HG03575 (cell line): ENCODE measurements at regions not wholly inside any gene's neighbourhood (a gene's known extent, or its start where the extent isn't known, plus 50 kb on each side); places are given as distances from the start of the nearest gene placed in this dataset.

ENCODE experiments used
- ATAC-seq: cut with Tn5 transposase; IDR thresholded peaks from one replicate; pipeline ENCODE4 v1.9.1; 2021; ENCODE audit not compliant: unreplicated experiment, insufficient number of reproducible peaks, low FRiP score; ENCODE audit errors: extremely low read depth

DNA sequence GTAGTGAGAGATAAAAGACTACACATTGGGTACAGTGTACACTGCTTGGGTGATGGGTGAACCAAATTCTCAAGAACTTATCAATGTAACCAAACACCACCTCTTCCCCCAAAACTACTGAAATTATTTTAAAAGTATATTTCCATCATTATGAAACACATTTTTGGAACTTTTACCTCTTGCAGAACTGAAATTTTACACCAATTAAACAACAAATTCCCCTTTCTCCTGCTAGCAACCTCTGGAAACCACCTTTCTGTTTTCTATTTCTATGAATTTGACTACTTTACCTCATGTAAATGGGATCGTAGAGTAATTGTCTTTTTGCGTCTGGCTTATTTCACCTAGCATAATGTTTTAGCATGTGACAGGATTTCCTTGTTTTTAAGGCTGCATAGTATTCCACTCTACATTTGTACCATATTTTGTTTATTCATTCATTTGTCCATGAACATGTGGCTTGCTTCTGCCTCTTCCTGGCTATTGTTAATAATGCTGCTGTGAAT is 149.9 kb upstream of the PHACTR1 start:
- no peak for ATAC-seq

DNA sequence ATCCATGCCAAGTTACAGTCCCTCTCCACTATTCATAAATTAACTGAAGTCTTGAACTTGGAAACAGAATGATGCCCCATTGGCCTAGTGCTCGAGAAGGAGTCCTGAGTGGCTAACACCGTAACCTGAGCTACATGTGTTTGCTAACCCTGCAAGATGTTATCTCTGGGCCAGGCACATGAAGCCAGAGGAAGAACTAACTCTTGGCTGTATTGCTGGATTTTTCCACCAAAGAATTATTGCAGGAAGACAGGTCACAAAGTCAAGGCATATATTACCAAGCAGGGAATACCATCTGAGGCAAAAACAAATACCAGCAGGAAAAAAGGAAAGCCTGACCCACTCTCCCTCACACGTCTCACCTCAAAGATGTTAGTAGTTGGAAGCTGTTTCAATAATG is 148.9 kb upstream of the PHACTR1 start:
- no peak for ATAC-seq

DNA sequence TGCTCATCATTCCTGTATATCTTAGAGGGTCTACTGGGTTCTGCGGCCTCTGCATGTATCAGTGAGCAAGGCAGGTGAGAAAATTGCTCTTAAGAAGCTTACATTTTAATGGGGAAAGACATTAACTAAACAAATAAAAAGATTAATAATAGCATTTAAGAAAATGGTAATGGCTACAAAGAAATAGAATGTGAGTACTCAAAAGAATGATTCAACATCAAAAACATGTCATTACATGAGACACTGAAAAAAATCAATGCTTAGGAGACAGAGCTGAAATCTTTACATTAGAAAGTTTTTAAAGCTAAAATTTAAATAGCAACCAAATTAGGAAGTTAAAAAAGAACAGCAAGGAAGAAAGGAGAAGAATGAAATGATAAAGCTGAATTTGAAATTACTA is 146.9 kb upstream of the PHACTR1 start:
- no peak for ATAC-seq

DNA sequence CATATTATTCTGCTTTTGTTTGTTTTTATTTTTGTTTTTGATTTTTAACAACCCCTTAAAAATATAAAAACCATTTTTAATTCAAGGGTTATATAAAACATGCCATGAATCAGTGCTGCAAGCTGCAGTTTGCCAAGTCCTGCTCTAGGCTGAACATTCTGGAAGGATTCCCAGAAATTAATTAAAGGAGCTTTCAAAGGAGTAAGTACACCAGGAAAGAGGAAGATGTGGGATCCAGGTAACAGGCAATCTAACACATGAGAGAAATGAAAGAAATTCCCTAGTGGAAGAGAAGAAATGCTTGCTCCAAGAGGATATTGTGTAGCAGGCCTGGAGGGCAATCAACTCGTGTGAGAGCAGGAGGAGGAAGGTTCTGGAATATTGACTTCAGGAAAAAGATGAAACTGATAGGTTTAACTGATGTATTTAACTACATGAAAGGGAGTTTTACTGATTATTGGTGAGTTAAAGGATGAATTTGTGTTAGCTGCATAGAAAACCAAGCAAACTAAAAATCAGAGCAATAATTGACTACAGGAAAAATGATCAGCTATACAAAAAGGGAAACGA is 146.0 kb upstream of the PHACTR1 start:
- ATAC-seq, result no peak

DNA sequence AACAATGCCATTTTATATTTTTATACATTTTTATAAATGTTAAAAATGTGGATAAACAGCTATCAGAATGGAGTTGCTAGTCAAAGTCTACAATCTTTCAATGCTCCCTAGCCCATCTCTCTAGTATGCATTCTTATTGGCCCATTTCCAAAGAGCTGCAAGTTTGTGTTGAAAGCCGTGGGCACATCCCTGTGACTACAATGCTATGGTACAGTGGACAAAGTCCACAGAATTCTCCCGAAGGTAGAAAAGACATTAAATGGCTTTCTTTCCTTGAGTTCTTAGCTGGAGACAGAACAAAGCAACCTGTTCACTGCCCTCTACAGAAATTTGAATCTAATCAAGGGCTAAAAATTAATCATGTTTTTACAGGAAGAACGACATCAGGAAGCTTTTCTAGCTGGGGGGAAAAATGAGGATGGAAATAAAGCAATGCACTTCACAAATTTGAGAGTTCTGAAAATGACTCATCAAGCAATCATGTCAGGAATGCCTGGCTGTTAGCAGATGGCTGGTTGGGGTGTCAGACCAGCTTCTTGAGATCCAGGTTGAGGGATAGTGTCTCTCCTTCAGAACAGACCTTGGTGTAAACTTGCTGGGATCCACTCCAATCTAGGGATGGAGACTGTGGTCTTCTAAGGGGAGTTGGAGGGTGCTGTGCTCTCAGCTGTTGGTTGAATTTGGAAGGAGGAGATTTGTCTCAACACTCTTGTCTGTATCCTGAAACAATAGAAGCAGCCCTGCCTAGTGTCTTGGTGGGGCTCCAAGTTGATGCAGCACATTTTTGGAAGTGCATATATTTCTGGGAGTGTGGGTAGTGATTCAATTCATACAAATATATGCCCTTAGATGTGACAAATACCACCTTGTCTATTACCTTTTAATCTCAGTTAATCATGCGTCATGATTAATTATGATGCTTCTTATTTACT is 143.4 kb upstream of the PHACTR1 start:
- no peak for ATAC-seq

DNA sequence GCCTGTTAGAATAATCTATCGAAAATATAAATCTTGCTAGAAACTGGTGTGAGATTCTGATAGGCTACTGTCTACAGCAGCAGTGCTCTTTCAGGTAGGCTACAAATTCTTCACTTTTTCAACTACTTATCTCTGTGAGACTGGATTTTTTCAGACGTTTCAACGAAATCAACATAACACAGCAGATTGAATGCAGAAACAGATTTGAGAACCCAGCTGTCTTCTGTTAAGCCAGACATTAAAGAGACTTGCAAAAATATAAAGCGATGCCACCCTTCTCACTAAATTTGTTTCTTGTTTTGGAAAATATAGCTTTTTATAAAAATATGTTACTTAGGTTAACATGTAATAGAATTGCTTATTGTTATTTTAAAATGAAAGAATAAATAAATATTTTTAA is 140.6 kb upstream of the PHACTR1 start:
- no peak for ATAC-seq

DNA sequence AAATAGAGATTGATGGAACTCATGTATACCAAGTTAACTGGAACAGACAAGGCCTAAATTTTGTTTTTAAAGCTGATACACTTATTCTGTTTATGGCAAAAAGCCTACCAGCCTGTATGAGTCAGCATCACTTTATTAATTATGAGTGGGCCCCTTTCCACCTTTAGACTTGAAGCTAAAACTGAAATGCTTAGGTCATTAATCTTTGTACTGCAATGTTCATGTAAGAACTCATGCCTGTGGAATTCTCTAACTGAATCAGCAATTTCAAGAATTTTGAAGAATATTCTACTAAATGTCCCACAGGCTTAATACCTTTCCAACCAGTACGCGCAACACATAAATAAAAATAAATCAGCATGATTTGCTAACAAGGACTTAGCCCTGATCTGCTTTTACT is 140.2 kb upstream of the PHACTR1 start:
- ATAC-seq, result no peak

DNA sequence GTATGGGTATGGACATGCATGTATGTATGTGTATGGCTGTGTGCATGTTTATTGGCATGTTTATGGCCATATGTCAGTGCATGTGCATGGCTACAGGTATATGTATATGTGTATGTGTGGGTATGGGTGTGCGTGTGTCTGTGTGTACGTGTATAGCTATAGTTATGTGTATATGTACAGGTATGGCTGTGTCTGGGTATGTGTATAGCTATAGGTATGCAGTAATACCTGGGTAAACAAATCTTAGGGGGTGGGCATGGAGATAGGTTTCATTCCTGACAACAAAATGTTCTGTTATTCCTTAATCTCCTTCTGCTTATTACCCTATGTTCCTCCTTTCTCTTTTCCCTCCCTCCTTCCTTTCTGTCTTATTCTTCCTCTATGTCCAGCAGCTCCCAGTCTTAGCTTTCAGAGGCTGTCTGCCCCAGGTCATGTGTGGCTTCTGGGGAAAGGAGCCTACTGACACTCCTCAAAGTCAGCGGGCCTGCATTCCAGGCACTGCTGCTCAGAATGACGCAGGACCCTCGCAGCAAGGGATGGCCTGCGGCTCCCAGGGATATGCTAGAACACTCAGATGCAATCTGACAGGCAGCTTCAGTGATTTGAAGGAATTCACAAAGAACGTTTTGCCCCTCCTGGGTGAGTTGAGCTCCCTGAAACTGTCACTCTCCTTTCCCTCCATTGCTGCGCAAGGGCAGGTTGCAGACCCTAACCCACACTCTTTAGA is 139.3 kb upstream of the PHACTR1 start:
- ATAC-seq, result no peak

DNA sequence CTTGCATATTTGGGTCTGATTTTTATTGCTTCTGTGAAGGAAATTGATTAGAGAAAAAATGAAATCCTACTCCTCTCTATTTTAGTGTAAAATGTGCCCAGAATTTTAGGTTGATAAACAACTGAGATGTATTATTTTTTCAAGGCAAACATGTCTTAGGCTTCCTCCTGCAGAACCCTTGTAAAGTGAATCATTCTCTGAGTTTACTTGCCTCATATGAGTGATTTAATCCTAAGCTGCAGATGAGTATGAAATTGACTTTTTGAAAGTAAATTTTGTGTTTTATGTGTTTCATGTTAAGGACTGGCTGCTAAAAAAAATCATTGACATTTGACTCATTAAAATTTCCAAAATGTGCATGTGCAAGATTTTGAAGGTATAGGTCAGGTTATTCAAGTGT is 138.5 kb upstream of the PHACTR1 start:
- no peak for ATAC-seq

DNA sequence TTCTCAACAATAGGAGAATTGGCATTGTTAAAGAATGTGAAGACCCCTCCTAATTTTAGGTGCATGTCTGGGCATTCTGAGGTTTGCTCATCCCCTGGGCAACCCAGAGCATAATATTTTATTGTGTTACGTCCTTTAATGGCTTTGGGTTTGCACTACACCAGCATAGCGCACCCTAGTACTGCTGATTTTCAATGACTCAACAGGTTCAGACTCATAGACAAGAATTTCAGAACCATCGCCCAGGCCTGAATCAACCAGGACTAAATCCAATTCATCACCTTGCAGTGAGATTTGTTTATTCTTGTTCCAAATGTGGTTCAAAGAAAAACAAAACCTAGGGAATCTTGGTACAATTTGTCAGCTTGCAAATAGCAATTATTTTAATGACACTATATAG is 137.8 kb upstream of the PHACTR1 start:
- no peak for ATAC-seq

DNA sequence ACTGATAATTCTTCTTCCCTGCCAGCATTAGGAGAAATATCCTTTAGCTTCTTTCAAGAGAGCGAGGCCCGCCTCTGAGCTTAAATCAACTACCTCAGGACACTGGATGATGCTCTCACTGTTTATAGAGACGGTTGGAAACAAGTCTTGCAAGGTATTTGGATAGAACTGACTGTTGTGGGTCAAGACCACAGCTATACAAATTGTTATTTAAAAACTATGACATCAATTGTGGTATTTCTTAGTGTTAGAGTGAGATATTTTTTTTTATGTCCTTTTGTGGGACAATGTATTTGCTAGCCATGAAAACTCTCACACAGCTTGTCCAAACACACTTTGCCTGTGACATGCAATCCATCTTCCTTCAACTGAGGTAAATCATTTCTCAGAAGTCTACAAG is 136.3 kb upstream of the PHACTR1 start:
- no peak for ATAC-seq

DNA sequence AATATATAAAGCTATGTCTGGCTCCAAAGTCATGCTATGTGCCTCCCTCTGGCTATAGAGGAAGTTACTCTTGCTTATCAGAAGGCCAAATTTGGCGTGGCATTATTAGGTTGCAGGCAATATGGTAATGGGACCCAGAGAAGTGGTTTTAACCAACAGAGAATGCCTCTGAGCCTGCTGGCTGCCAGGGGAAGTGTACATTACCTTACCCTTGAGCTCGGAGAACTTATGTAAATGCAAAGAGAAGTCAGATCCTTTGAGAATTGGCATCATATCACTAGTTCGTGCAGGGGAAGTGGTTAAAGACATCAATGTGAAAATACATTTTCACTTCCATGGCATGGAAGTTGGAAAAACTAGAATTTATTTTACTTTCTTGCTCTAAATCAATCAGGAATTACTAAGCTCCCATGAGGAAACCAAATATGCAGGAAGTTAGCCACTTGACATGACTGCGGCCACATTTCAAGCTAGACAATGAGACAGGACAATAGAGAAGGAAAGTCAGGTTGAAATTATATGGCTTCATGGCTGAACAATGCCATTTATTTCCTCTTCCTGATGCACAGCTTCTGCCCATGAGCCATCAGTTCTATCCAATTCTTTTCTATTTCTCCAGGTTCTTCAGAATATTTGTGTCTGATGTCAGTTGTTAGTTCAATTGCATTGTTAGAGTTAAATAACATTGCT is 134.0 kb upstream of the PHACTR1 start:
- ATAC-seq, result no peak

DNA sequence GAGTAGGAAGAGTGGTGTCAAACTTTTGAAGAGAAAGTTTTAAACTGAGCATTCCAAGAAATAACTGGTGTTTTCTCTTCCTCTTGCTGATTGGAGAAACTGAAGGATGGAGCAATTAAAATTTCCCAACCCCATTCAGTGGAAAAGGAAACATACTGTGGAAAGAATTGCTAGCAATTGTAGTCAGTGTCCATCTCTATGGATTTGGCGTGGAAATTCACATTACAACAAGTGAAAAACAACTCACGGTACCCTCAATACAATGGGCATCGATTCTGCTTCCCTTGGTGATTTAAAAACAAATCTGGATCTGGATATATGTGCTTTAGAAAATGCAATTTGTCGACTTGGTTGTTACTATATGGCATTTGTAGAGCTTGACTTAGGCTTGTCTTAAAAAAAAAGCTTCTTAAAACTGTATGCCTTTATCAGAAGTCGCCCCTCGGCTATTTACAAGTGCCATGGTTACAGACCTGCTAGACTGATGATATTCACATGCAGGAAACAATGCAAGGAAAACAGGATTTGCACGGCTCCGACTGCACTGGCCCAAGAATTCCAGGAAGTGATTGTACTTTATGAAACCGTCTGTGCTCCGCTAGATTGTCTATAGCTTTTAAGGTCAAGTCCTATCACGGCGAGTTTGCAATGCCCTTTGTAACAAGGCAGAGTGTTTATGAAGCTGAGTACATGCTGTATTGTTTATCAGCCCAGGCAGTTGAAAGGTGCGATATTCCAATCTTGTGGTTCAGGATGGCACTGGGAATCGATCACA is 131.7 kb upstream of the PHACTR1 start:
- ATAC-seq, result no peak

DNA sequence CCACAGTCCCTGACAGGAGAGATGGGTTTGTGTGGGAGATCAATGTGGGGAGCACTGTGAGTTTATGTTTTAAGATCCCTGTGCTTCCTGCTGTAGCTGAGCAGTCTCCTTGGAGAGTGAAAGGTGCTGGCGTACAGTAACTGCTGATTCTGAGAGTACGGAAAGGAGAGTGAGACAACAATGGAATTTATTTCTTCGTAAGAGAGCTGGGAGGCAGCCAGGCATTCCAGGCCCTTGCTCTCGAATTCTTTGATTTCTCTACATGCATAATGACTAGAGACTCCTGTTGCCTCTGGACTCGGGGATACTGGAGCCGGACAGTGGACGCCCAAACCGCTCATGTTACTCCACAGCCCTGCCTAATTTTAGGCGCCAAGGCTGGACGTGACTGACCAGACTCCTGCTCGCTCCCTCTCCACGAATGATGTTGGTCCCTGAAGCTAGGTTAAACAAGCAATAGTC is 131.0 kb upstream of the PHACTR1 start:
- ATAC-seq, result no peak

DNA sequence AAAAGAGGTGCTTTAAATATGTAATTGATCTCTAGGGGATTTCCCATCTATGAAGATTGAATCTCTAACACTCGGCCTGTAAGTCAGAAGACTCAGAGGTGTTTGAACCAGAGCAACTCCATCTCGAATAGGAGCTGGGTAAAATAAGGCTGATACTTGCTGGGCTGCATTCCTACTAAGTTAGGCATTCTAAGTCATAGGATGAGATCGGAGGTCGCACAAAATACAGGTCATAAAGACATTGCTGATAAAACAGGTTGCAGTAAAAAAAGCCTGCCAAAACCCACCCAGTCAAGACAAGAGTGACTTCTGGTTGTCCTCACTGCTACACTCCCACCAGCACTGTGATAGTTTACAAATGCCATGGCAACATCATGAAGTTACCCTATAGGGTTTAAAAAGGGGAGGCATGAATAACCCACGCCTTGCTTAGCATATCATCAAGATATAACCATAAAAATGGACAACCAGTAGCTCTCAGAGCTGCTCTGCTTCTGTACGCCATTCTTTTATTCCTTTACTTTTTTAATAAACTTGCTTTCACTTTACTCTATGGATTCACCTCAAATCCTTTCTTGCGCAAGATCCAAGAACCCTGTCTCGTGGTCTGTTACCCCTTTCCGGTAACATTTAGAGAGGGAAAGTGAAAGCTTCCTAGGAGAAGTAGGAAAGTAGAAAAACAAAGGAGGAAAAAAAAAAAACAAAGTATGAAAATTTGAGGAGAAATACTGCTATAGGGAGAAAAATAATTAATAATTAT is 129.7 kb upstream of the PHACTR1 start:
- no peak for ATAC-seq

DNA sequence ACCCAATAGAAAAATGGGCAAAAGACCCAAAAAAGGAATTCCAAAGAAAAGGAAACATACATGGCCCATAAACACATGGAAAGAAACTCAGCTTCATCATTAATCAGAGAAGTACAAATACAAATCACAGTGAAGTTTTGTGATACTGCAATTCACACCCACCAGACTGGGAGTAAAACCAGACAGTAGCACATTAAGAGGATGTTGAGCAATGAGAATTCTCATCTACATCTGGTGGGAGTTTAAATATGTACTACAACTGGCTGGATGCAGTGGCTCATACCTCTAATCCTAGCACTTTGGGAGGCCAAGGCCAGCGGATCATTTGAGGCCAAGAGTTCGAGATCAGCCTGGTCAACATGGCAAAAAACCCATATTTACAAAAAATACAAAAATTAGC is 125.7 kb upstream of the PHACTR1 start:
- ATAC-seq, result no peak

DNA sequence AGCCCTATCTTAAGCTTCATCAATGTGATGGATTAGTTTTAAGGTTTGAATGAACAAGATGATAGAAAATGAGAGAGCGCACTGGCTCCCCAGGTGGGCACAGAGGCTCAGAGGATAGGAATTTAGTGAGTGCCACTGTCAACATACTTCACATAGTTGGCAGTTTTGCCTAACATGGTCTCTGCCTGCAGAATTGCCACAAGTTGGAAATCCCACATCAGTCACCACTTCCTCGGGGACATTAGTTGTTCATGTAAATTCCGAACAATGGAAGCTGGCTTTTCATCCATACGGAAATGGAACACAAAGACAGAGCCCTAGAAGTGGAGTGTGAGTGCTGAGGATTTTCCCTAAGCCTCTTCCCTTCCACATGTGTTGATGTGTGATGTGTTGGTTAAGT is 123.9 kb upstream of the PHACTR1 start:
- no peak for ATAC-seq
